ENCODE measurements at regions not wholly inside any gene's neighbourhood (a gene's known extent, or its start where the extent isn't known, plus 50 kb on each side); places are given as distances from the start of the nearest gene placed in this dataset.

- Histone ChIP-seq H3K27ac (ENCODE audit: low read depth in 2 of 2, low read length in 1 of 2) (peak overlapping the region; percentile 44 to 88), H3K4me3 (ENCODE audit: low read depth in 1 of 2, low read length in 2 of 2) (no peak overlapping the region), H3K4me1 (ENCODE audit: control insufficient read depth in 2 of 2, insufficient read depth in 2 of 2, low read length in 1 of 2) (peaks cover 0 to 4% of the 10 kb centered on the region in 2 donors), H3K36me3 (ENCODE audit: control insufficient read depth in 2 of 2, insufficient read depth in 2 of 2, low read length in 1 of 2) (no peaks in the 10 kb centered on the region), H3K9me3 (ENCODE audit: control insufficient read depth in 2 of 2, insufficient read depth in 1 of 2, low read depth in 1 of 2, low read length in 1 of 2) (no peaks in the 10 kb centered on the region), H3K27me3 (ENCODE audit: control insufficient read depth in 1 of 2, insufficient read depth in 2 of 2, low read length in 2 of 2) (no peaks in the 10 kb centered on the region)
- WGBS, 2 donors, result 57 to 61% methylated on average over 5 of the region's 5 CpGs
Measured at GRCh38 chr1:209387271-209387968, 196.1 kb upstream of the CAMK1G start.

GRCh38 chr1:209387969-209388329 is 195.6 kb upstream of the CAMK1G start:
- H3K27ac ChIP-seq (ENCODE audit: low read depth in 2 of 2, low read length in 1 of 2), result peak overlapping the region in 1 of 2 donors; percentile 31
- no peaks in the 10 kb centered on the region for H3K27me3 ChIP-seq (ENCODE audit: control insufficient read depth in 1 of 2, insufficient read depth in 2 of 2, low read length in 2 of 2)
- H3K4me3 ChIP-seq (ENCODE audit: low read depth in 1 of 2, low read length in 2 of 2), result no peak overlapping the region
- peaks cover 0 to 2% of the 10 kb centered on the region in 2 donors for H3K4me1 ChIP-seq (ENCODE audit: control insufficient read depth in 2 of 2, insufficient read depth in 2 of 2, low read length in 1 of 2)
- no peaks in the 10 kb centered on the region for H3K9me3 ChIP-seq (ENCODE audit: control insufficient read depth in 2 of 2, insufficient read depth in 1 of 2, low read depth in 1 of 2, low read length in 1 of 2)
- WGBS, 2 donors, result 66 to 78% methylated on average over 2 of the region's 2 CpGs
- H3K36me3 ChIP-seq (ENCODE audit: control insufficient read depth in 2 of 2, insufficient read depth in 2 of 2, low read length in 1 of 2), result no peaks in the 10 kb centered on the region

- H3K4me1 ChIP-seq (ENCODE audit: control insufficient read depth in 2 of 2, insufficient read depth in 2 of 2, low read length in 1 of 2), result peaks cover 0 to 2% of the 10 kb centered on the region in 2 donors
- WGBS, 2 donors, result 88 to 93% methylated on average over 1 of the region's 1 CpG
- peak overlapping the region; percentile 9 to 65 for H3K27ac ChIP-seq (ENCODE audit: low read depth in 2 of 2, low read length in 1 of 2)
- H3K36me3 ChIP-seq (ENCODE audit: control insufficient read depth in 2 of 2, insufficient read depth in 2 of 2, low read length in 1 of 2), result no peaks in the 10 kb centered on the region
- no peak overlapping the region for H3K4me3 ChIP-seq (ENCODE audit: low read depth in 1 of 2, low read length in 2 of 2)
- H3K9me3 ChIP-seq (ENCODE audit: control insufficient read depth in 2 of 2, insufficient read depth in 1 of 2, low read depth in 1 of 2, low read length in 1 of 2), result no peaks in the 10 kb centered on the region
- H3K27me3 ChIP-seq (ENCODE audit: control insufficient read depth in 1 of 2, insufficient read depth in 2 of 2, low read length in 2 of 2), result no peaks in the 10 kb centered on the region
Measured at GRCh38 chr1:209388358-209388757, 195.2 kb upstream of the CAMK1G start.

- H3K27ac ChIP-seq (ENCODE audit: low read depth in 2 of 2, low read length in 1 of 2), result peak overlapping the region; percentile 77 to 84
- H3K36me3 ChIP-seq (ENCODE audit: control insufficient read depth in 2 of 2, insufficient read depth in 2 of 2, low read length in 1 of 2), result no peaks in the 10 kb centered on the region
- H3K9me3 ChIP-seq (ENCODE audit: control insufficient read depth in 2 of 2, insufficient read depth in 1 of 2, low read depth in 1 of 2, low read length in 1 of 2), result no peaks in the 10 kb centered on the region
- H3K4me1 ChIP-seq (ENCODE audit: control insufficient read depth in 2 of 2, insufficient read depth in 2 of 2, low read length in 1 of 2), result peaks cover 0 to 2% of the 10 kb centered on the region in 2 donors
- 46 to 47% methylated on average over 1 of the region's 1 CpG for WGBS, 2 donors
- H3K27me3 ChIP-seq (ENCODE audit: control insufficient read depth in 1 of 2, insufficient read depth in 2 of 2, low read length in 2 of 2), result no peaks in the 10 kb centered on the region
- H3K4me3 ChIP-seq (ENCODE audit: low read depth in 1 of 2, low read length in 2 of 2), result no peak overlapping the region
Measured at GRCh38 chr1:209389258-209389657, 194.3 kb upstream of the CAMK1G start.

GRCh38 chr1:209389975-209390374 is 193.5 kb upstream of the CAMK1G start:
- H3K36me3 ChIP-seq (ENCODE audit: control insufficient read depth in 2 of 2, insufficient read depth in 2 of 2, low read length in 1 of 2), result no peaks in the 10 kb centered on the region
- H3K4me3 ChIP-seq (ENCODE audit: low read depth in 1 of 2, low read length in 2 of 2), result no peak overlapping the region
- 35 to 44% methylated on average over 1 of the region's 1 CpG for WGBS, 2 donors
- peaks cover 0 to 2% of the 10 kb centered on the region in 2 donors for H3K4me1 ChIP-seq (ENCODE audit: control insufficient read depth in 2 of 2, insufficient read depth in 2 of 2, low read length in 1 of 2)
- H3K27me3 ChIP-seq (ENCODE audit: control insufficient read depth in 1 of 2, insufficient read depth in 2 of 2, low read length in 2 of 2), result no peaks in the 10 kb centered on the region
- peak overlapping the region; percentile 77 for H3K27ac ChIP-seq (ENCODE audit: low read depth in 2 of 2, low read length in 1 of 2)
- no peaks in the 10 kb centered on the region for H3K9me3 ChIP-seq (ENCODE audit: control insufficient read depth in 2 of 2, insufficient read depth in 1 of 2, low read depth in 1 of 2, low read length in 1 of 2)

- H3K36me3 ChIP-seq (ENCODE audit: control insufficient read depth in 2 of 2, insufficient read depth in 2 of 2, low read length in 1 of 2), result no peaks in the 10 kb centered on the region
- 75 to 83% methylated on average over 1 of the region's 1 CpG for WGBS, 2 donors
- H3K4me1 ChIP-seq (ENCODE audit: control insufficient read depth in 2 of 2, insufficient read depth in 2 of 2, low read length in 1 of 2), result peaks cover 0 to 2% of the 10 kb centered on the region in 2 donors
- no peak overlapping the region for H3K27ac ChIP-seq (ENCODE audit: low read depth in 2 of 2, low read length in 1 of 2)
- no peaks in the 10 kb centered on the region for H3K27me3 ChIP-seq (ENCODE audit: control insufficient read depth in 1 of 2, insufficient read depth in 2 of 2, low read length in 2 of 2)
- H3K4me3 ChIP-seq (ENCODE audit: low read depth in 1 of 2, low read length in 2 of 2), result no peak overlapping the region
- H3K9me3 ChIP-seq (ENCODE audit: control insufficient read depth in 2 of 2, insufficient read depth in 1 of 2, low read depth in 1 of 2, low read length in 1 of 2), result no peaks in the 10 kb centered on the region
Measured at GRCh38 chr1:209390764-209391163, 192.8 kb upstream of the CAMK1G start.

GRCh38 chr1:209391792-209392191 is 191.7 kb upstream of the CAMK1G start:
- Histone ChIP-seq H3K9me3 (ENCODE audit: control insufficient read depth in 2 of 2, insufficient read depth in 1 of 2, low read depth in 1 of 2, low read length in 1 of 2) (no peaks in the 10 kb centered on the region), H3K27ac (ENCODE audit: low read depth in 2 of 2, low read length in 1 of 2) (no peak overlapping the region), H3K4me1 (ENCODE audit: control insufficient read depth in 2 of 2, insufficient read depth in 2 of 2, low read length in 1 of 2) (peaks cover 0 to 2% of the 10 kb centered on the region in 2 donors), H3K36me3 (ENCODE audit: control insufficient read depth in 2 of 2, insufficient read depth in 2 of 2, low read length in 1 of 2) (no peaks in the 10 kb centered on the region), H3K27me3 (ENCODE audit: control insufficient read depth in 1 of 2, insufficient read depth in 2 of 2, low read length in 2 of 2) (no peaks in the 10 kb centered on the region), H3K4me3 (ENCODE audit: low read depth in 1 of 2, low read length in 2 of 2) (no peak overlapping the region)
- WGBS, 2 donors, result 81% methylated on average over 2 of the region's 2 CpGs

- Histone ChIP-seq H3K27me3 (ENCODE audit: control insufficient read depth in 1 of 2, insufficient read depth in 2 of 2, low read length in 2 of 2) (no peaks in the 10 kb centered on the region), H3K4me3 (ENCODE audit: low read depth in 1 of 2, low read length in 2 of 2) (no peak overlapping the region), H3K9me3 (ENCODE audit: control insufficient read depth in 2 of 2, insufficient read depth in 1 of 2, low read depth in 1 of 2, low read length in 1 of 2) (no peaks in the 10 kb centered on the region), H3K36me3 (ENCODE audit: control insufficient read depth in 2 of 2, insufficient read depth in 2 of 2, low read length in 1 of 2) (no peaks in the 10 kb centered on the region), H3K4me1 (ENCODE audit: control insufficient read depth in 2 of 2, insufficient read depth in 2 of 2, low read length in 1 of 2) (peaks cover 0 to 4% of the 10 kb centered on the region in 2 donors), H3K27ac (ENCODE audit: low read depth in 2 of 2, low read length in 1 of 2) (peak overlapping the region; percentile 16 to 51)
- WGBS, 2 donors, result 11 to 18% methylated on average over 7 of the region's 7 CpGs
Measured at GRCh38 chr1:209395169-209395568, 188.3 kb upstream of the CAMK1G start.

GRCh38 chr1:209397371-209397770 is 186.1 kb upstream of the CAMK1G start:
- Histone ChIP-seq H3K27me3 (ENCODE audit: control insufficient read depth in 1 of 2, insufficient read depth in 2 of 2, low read length in 2 of 2) (no peaks in the 10 kb centered on the region), H3K4me1 (ENCODE audit: control insufficient read depth in 2 of 2, insufficient read depth in 2 of 2, low read length in 1 of 2) (peaks cover 0 to 4% of the 10 kb centered on the region in 2 donors), H3K9me3 (ENCODE audit: control insufficient read depth in 2 of 2, insufficient read depth in 1 of 2, low read depth in 1 of 2, low read length in 1 of 2) (no peaks in the 10 kb centered on the region), H3K27ac (ENCODE audit: low read depth in 2 of 2, low read length in 1 of 2) (no peak overlapping the region), H3K4me3 (ENCODE audit: low read depth in 1 of 2, low read length in 2 of 2) (no peak overlapping the region), H3K36me3 (ENCODE audit: control insufficient read depth in 2 of 2, insufficient read depth in 2 of 2, low read length in 1 of 2) (no peaks in the 10 kb centered on the region)
- 37 to 47% methylated on average over 6 of the region's 6 CpGs for WGBS, 2 donors

- H3K27ac ChIP-seq (ENCODE audit: low read depth in 2 of 2, low read length in 1 of 2), result peak overlapping the region; percentile 53 to 70
- 65 to 77% methylated on average over 3 of the region's 3 CpGs for WGBS, 2 donors
Measured at GRCh38 chr1:209397910-209398309, 185.6 kb upstream of the CAMK1G start.

More at GRCh38 chr1:209397910-209398309, 185.6 kb upstream of the CAMK1G start:
- Histone ChIP-seq H3K36me3 (ENCODE audit: control insufficient read depth in 2 of 2, insufficient read depth in 2 of 2, low read length in 1 of 2) (no peaks in the 10 kb centered on the region), H3K9me3 (ENCODE audit: control insufficient read depth in 2 of 2, insufficient read depth in 1 of 2, low read depth in 1 of 2, low read length in 1 of 2) (no peaks in the 10 kb centered on the region), H3K4me1 (ENCODE audit: control insufficient read depth in 2 of 2, insufficient read depth in 2 of 2, low read length in 1 of 2) (peaks cover 0 to 4% of the 10 kb centered on the region in 2 donors), H3K27me3 (ENCODE audit: control insufficient read depth in 1 of 2, insufficient read depth in 2 of 2, low read length in 2 of 2) (no peaks in the 10 kb centered on the region), H3K4me3 (ENCODE audit: low read depth in 1 of 2, low read length in 2 of 2) (no peak overlapping the region)

Data from esophagus (tissue), 2 donors.